Peyer's patch (tissue), 4 donors: ENCODE measurements at regions not wholly inside any gene's neighbourhood (a gene's known extent, or its start where the extent isn't known, plus 50 kb on each side); places are given as distances from the start of the nearest gene placed in this dataset.

ENCODE experiments used
- CTCF ChIP-seq, 6 experiments: fragments of 450-650 bp in 4 of 6; fragments of 200-600 bp in 2 of 6; sonication (generic) in 1 of 6; IDR thresholded peaks; one replicate each; pipeline ENCODE4 v1.5.1; 2017 to 2019; ENCODE audit warnings: antibody characterized with exemption in 6 of 6, mild to moderate bottlenecking in 3 of 6, moderate library complexity in 1 of 6
- POLR2A ChIP-seq, 2 donors: fragments of 450-650 bp; IDR thresholded peaks; one replicate each; pipeline ENCODE4 v1.5.1; 2017; ENCODE audit warnings: antibody characterized with exemption in 2 of 2, mild to moderate bottlenecking in 2 of 2, moderate library complexity in 2 of 2

GRCh38 chr3:18011387-18011786 lies 269.0 kb upstream of the TBC1D5 start:
- TF ChIP-seq CTCF (IDR thresholded peaks at IDR 0.05) = no peak
- TF ChIP-seq POLR2A (IDR thresholded peaks at IDR 0.05) = no peak
